IPS-NIHi7 (cell line): ENCODE measurements at regions not wholly inside any gene's neighbourhood (a gene's known extent, or its start where the extent isn't known, plus 50 kb on each side); places are given as distances from the start of the nearest gene placed in this dataset.
"Not testable (repeated sequence)": the region's sequence is repeated elsewhere in the genome, so short reads cannot be mapped to it uniquely, and the experiment has no call there.

ENCODE experiments used
- DNase-seq: peaks from one replicate; pipeline ENCODE4 v3.0.0; 2012; ENCODE audit warnings: mixed read lengths; ENCODE audit errors: extremely low spot score

- DNase-seq = no peak
These were observed 376.9 kb upstream of the ARPP21 start for GRCh38 chr3:35262406-35262805.

GRCh38 chr3:35263477-35263876 lies 375.8 kb upstream of the ARPP21 start:
- no peak for DNase-seq

GRCh38 chr3:35266065-35266464 lies 373.3 kb upstream of the ARPP21 start:
- not testable (repeated sequence) for DNase-seq

GRCh38 chr3:35275768-35276167 lies 363.6 kb upstream of the ARPP21 start:
- DNase-seq = no peak

GRCh38 chr3:35276568-35276967 lies 362.8 kb upstream of the ARPP21 start:
- DNase-seq = no peak

- no peak for DNase-seq
These were observed 347.7 kb upstream of the ARPP21 start for GRCh38 chr3:35291471-35292236.

GRCh38 chr3:35292568-35292967 lies 346.8 kb upstream of the ARPP21 start:
- DNase-seq = no peak

- DNase-seq = no peak
These were observed 343.4 kb upstream of the ARPP21 start for GRCh38 chr3:35295906-35296305.

- no peak for DNase-seq
These were observed 342.8 kb upstream of the ARPP21 start for GRCh38 chr3:35296533-35296932.

- DNase-seq = not testable (repeated sequence)
These were observed 342.4 kb upstream of the ARPP21 start for GRCh38 chr3:35296944-35297343.

GRCh38 chr3:35305406-35305805 lies 333.9 kb upstream of the ARPP21 start:
- no peak for DNase-seq

- DNase-seq = no peak
These were observed 332.0 kb upstream of the ARPP21 start for GRCh38 chr3:35307296-35307695.

GRCh38 chr3:35316841-35317240 lies 322.5 kb upstream of the ARPP21 start:
- not testable (repeated sequence) for DNase-seq

GRCh38 chr3:35320646-35321407 lies 318.5 kb upstream of the ARPP21 start:
- no peak for DNase-seq

GRCh38 chr3:35322070-35322469 lies 317.3 kb upstream of the ARPP21 start:
- no peak for DNase-seq

- DNase-seq = no peak
These were observed 303.6 kb upstream of the ARPP21 start for GRCh38 chr3:35335703-35336102.

GRCh38 chr3:35336601-35337000 lies 302.7 kb upstream of the ARPP21 start:
- DNase-seq = no peak

- no peak for DNase-seq
These were observed 301.1 kb upstream of the ARPP21 start for GRCh38 chr3:35338186-35338585.

GRCh38 chr3:35380196-35380595 lies 259.1 kb upstream of the ARPP21 start:
- no peak for DNase-seq

- DNase-seq = no peak
These were observed 256.1 kb upstream of the ARPP21 start for GRCh38 chr3:35383216-35383615.

- no peak for DNase-seq
These were observed 255.4 kb upstream of the ARPP21 start for GRCh38 chr3:35383719-35384555.

GRCh38 chr3:35385271-35385670 lies 254.1 kb upstream of the ARPP21 start:
- DNase-seq = no peak
